T-cell (primary cell): ENCODE measurements at regions not wholly inside any gene's neighbourhood (a gene's known extent, or its start where the extent isn't known, plus 50 kb on each side); places are given as distances from the start of the nearest gene placed in this dataset.

Experiments
- ATAC-seq, 4 experiments: fragments of 200-7000 bp in 3 of 4; fragments of 150-1000 bp in 1 of 4; cut with Tn5 transposase; replicated peaks in 1 of 4; 1 replicate in 3 of 4; 2 replicates in 1 of 4; pipeline ENCODE4 v1.10.0; 2021; ENCODE audit warnings: moderate library complexity in 3 of 4, mild to moderate bottlenecking in 2 of 4, moderate number of reproducible peaks in 1 of 4
- CTCF ChIA-PET, 2 donors: fragments of 300-600 bp; sonication (Branson Sonifier 250); formaldehyde crosslinking; loops; one replicate each; lab custom pipeline; 2022; ENCODE audit warnings: antibody characterized with exemption in 2 of 2; lab: Charles Lee
- POLR2A ChIA-PET, 2 donors: fragments of 300-600 bp; sonication (Branson Sonifier 250); formaldehyde crosslinking; loops; one replicate each; lab custom pipeline; 2022; ENCODE audit warnings: antibody characterized with exemption in 2 of 2; lab: Charles Lee
- DNase-seq, 35 experiments: peaks; one replicate each; pipeline versions ENCODE4 v3.0.0 to v3.0.0-alpha.2; 2013 to 2023
- H3K27ac ChIP-seq: one replicate; pipeline ENCODE4 v1.5.1; 2013; ENCODE audit warnings: low read length
- H3K27me3 ChIP-seq, 2 experiments: replicated peaks in 1 of 2; 1 replicate in 1 of 2; 2 replicates in 1 of 2; pipeline versions ENCODE4 v1.6.1 to v1.7.0; 2013; ENCODE audit warnings: low read length in 1 of 2, mixed read lengths in 1 of 2; ENCODE audit not compliant: control insufficient read depth in 2 of 2, insufficient read depth in 2 of 2; ENCODE audit errors: extremely low read depth in 1 of 2
- H3K36me3 ChIP-seq, 2 donors: 1 replicate in 1 of 2; 2 replicates in 1 of 2; pipeline versions ENCODE4 v1.6.1 to v1.7.0; 2013; ENCODE audit warnings: low read length in 1 of 2; ENCODE audit not compliant: control insufficient read depth in 2 of 2, insufficient read depth in 1 of 2; ENCODE audit errors: extremely low read depth in 1 of 2
- H3K4me1 ChIP-seq, 2 experiments: 1 replicate in 1 of 2; 2 replicates in 1 of 2; pipeline versions ENCODE4 v1.6.1 to v1.7.0; 2013; ENCODE audit warnings: low read length in 2 of 2, mixed read lengths in 1 of 2; ENCODE audit not compliant: insufficient read depth in 2 of 2, control insufficient read depth in 1 of 2; ENCODE audit errors: extremely low read depth in 1 of 2
- H3K4me3 ChIP-seq, 2 donors: 1 replicate in 1 of 2; 2 replicates in 1 of 2; pipeline versions ENCODE4 v1.5.1 to v1.7.0; 2013; ENCODE audit warnings: mild to moderate bottlenecking in 2 of 2, low read length in 1 of 2, moderate library complexity in 1 of 2; ENCODE audit not compliant: control insufficient read depth in 1 of 2; ENCODE audit errors: extremely low read depth in 1 of 2
- H3K9me3 ChIP-seq: 2 replicates; pipeline ENCODE4 v1.7.0; 2013
- H3K27ac Mint-ChIP-seq, 2 donors: one replicate each; pipeline ENCODE4 v1.8.0; 2020 to 2021; ENCODE audit warnings: mild to moderate bottlenecking in 2 of 2, mixed read lengths in 2 of 2
- H3K27me3 Mint-ChIP-seq, 2 donors: one replicate each; pipeline ENCODE4 v1.8.0; 2021 to 2022; ENCODE audit warnings: mixed read lengths in 2 of 2
- H3K36me3 Mint-ChIP-seq: one replicate; pipeline ENCODE4 v1.8.0; 2021; ENCODE audit warnings: mixed read lengths
- H3K4me1 Mint-ChIP-seq, 3 donors: one replicate each; pipeline ENCODE4 v1.8.0; 2020 to 2022; ENCODE audit warnings: mixed read lengths in 3 of 3, mild to moderate bottlenecking in 1 of 3
- H3K4me3 Mint-ChIP-seq, 3 donors: one replicate each; pipeline ENCODE4 v1.8.0; 2020 to 2022; ENCODE audit warnings: mild to moderate bottlenecking in 3 of 3, mixed read lengths in 3 of 3, moderate library complexity in 3 of 3
- H3K9me3 Mint-ChIP-seq, 3 donors: one replicate each; pipeline ENCODE4 v1.8.0; 2020 to 2022; ENCODE audit warnings: mixed read lengths in 3 of 3
- WGBS: methylation state at CpG from one replicate; pipeline ENCODE4 v1.1.5; 2013; ENCODE audit warnings: missing lambda C conversion rate; ENCODE audit not compliant: insufficient coverage; 5-methylcytosine and 5-hydroxymethylcytosine counted together

DNA sequence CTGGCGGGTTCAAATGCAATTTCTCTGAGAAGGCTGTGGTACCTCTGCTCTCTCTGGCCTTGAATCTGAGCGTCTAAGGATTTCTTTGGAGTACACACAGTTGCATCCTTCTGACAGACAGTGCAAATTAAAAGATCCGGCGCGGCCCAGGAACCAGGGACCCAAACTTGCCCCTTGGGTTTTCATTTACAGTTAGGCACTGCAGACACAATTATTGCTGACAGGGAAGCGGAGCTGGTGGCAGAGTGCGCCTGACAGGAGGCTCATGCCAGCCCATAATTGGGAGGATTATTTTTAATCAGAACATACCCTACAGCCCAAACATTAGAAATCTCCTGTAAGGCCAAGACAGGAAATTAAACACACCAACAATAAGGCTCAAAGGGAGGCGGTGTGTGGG, 1023.4 kb upstream of the RBFOX1 start:
- H3K27me3 ChIP-seq = no peaks in the 10 kb centered on the region
- Mint-ChIP-seq H3K27ac (no peak overlapping the region), H3K9me3 (peaks cover 1 to 15% (median 7%) of the 10 kb centered on the region in 3 donors), H3K27me3 (no peaks in the 10 kb centered on the region), H3K4me3 (no peak overlapping the region), H3K4me1 (no peaks in the 10 kb centered on the region), H3K36me3 (no peaks in the 10 kb centered on the region)
- H3K36me3 ChIP-seq = no peaks in the 10 kb centered on the region
- ChIA-PET POLR2A (no interaction called here), CTCF (no interaction called here)
- WGBS = 82% methylated on average over 5 of the region's 8 CpGs
- no peaks in the 10 kb centered on the region for H3K9me3 ChIP-seq
- H3K4me3 ChIP-seq = no peak overlapping the region
- DNase-seq = no peak
- ATAC-seq = no peak
- H3K27ac ChIP-seq = no peak overlapping the region
- no peaks in the 10 kb centered on the region for H3K4me1 ChIP-seq

DNA sequence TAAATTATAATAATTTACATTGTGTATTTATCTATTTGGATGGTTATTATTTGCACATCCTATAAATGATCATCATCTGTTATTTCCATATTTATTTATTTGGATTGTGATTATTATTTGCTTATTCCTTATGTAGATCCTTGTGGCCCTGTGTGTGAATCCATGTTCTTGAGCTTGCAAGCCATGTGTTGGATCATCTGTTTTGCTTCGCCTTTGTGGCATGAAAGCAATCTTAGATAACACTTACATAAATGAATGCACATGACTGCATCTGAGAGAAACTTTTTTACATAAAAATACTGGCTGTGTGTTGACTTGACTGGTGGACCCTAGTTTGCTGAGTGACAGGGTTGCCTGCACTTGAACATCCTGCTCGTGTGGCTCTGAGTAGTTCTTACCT, 1024.5 kb upstream of the RBFOX1 start:
- Mint-ChIP-seq H3K4me3 (no peak overlapping the region), H3K9me3 (peaks cover 3 to 15% (median 4%) of the 10 kb centered on the region in 3 donors), H3K27me3 (no peaks in the 10 kb centered on the region), H3K27ac (no peak overlapping the region), H3K36me3 (no peaks in the 10 kb centered on the region), H3K4me1 (no peaks in the 10 kb centered on the region)
- ChIA-PET CTCF (no interaction called here), POLR2A (no interaction called here)
- H3K4me3 ChIP-seq = no peak overlapping the region
- no peaks in the 10 kb centered on the region for H3K9me3 ChIP-seq
- WGBS = 63% methylated on average over 1 of the region's 2 CpGs
- ATAC-seq = no peak
- no peak overlapping the region for H3K27ac ChIP-seq
- no peaks in the 10 kb centered on the region for H3K27me3 ChIP-seq
- no peaks in the 10 kb centered on the region for H3K36me3 ChIP-seq
- H3K4me1 ChIP-seq = no peaks in the 10 kb centered on the region
- no peak for DNase-seq

- Mint-ChIP-seq H3K4me1 (no peaks in the 10 kb centered on the region), H3K36me3 (no peaks in the 10 kb centered on the region), H3K27ac (no peak overlapping the region), H3K9me3 (peaks cover 7 to 20% (median 15%) of the 10 kb centered on the region in 3 donors), H3K27me3 (no peaks in the 10 kb centered on the region), H3K4me3 (no peak overlapping the region)
- Histone ChIP-seq H3K4me1 (no peaks in the 10 kb centered on the region), H3K36me3 (no peaks in the 10 kb centered on the region), H3K27ac (no peak overlapping the region), H3K4me3 (no peak overlapping the region), H3K9me3 (no peaks in the 10 kb centered on the region), H3K27me3 (no peaks in the 10 kb centered on the region)
- CTCF ChIA-PET = no interaction called here
- no peak for DNase-seq
- POLR2A ChIA-PET = no interaction called here
- 51% methylated on average over 2 of the region's 4 CpGs for WGBS
- no peak for ATAC-seq
Observed at GRCh38 chr16:6300523-6300922, 1032.1 kb upstream of the RBFOX1 start.

DNA sequence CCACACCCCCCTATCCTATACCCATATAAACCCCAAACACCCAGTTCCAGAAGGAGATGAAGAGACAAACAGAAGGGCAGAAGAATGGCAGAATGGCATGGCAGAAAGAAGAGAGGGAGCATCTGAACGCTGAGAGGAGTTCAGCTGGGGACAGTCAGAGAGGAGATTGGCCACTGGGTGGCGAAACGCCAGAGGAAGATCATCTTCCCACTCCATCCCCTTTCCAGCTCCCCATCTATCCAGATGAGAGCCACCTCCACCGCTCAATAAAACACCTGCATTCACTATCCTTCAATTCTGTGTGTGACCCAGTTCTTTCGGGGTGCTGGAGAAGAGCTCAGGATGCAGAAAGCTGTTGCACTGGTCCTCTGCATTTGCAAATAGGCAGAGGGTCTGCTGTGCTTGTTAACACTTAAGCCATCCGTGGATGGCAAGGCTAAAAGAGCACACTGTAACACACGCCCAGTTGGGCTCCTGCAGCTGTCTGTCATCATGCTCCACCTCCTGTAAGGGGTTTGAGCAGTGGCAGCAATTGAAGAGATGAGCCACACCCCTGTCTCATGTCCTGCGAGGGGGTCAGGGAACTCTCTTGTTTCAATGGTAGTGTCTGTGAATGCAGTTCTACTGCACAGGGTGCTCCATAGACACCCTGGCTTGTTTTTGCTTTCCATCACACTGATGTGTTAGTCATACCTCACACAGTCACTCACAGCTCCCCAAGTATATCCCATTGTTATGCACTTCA, 1034.8 kb upstream of the RBFOX1 start:
- CTCF ChIA-PET = no interaction called here
- Histone ChIP-seq H3K4me1 (no peaks in the 10 kb centered on the region), H3K27me3 (no peaks in the 10 kb centered on the region), H3K4me3 (no peak overlapping the region), H3K36me3 (no peaks in the 10 kb centered on the region), H3K27ac (no peak overlapping the region), H3K9me3 (no peaks in the 10 kb centered on the region)
- POLR2A ChIA-PET = no interaction called here
- no peak for ATAC-seq
- Mint-ChIP-seq H3K27ac (no peak overlapping the region), H3K27me3 (no peaks in the 10 kb centered on the region), H3K4me1 (no peaks in the 10 kb centered on the region), H3K36me3 (no peaks in the 10 kb centered on the region), H3K9me3 (peaks cover 12 to 20% (median 14%) of the 10 kb centered on the region in 3 donors), H3K4me3 (no peak overlapping the region)
- 57% methylated on average over 6 of the region's 8 CpGs for WGBS
- no peak for DNase-seq

- Mint-ChIP-seq H3K36me3 (no peaks in the 10 kb centered on the region), H3K9me3 (peaks cover 14 to 24% (median 22%) of the 10 kb centered on the region in 3 donors), H3K4me1 (no peaks in the 10 kb centered on the region), H3K4me3 (no peak overlapping the region), H3K27ac (no peak overlapping the region), H3K27me3 (no peaks in the 10 kb centered on the region)
- Histone ChIP-seq H3K9me3 (no peaks in the 10 kb centered on the region), H3K27ac (no peak overlapping the region), H3K36me3 (no peaks in the 10 kb centered on the region), H3K27me3 (no peaks in the 10 kb centered on the region), H3K4me1 (no peaks in the 10 kb centered on the region), H3K4me3 (no peak overlapping the region)
- CTCF ChIA-PET = no interaction called here
- no peak for DNase-seq
- no peak for ATAC-seq
- POLR2A ChIA-PET = no interaction called here
- WGBS = 100% methylated on average over 1 of the region's 2 CpGs
Observed at GRCh38 chr16:6286176-6286575, 1046.5 kb upstream of the RBFOX1 start.

DNA sequence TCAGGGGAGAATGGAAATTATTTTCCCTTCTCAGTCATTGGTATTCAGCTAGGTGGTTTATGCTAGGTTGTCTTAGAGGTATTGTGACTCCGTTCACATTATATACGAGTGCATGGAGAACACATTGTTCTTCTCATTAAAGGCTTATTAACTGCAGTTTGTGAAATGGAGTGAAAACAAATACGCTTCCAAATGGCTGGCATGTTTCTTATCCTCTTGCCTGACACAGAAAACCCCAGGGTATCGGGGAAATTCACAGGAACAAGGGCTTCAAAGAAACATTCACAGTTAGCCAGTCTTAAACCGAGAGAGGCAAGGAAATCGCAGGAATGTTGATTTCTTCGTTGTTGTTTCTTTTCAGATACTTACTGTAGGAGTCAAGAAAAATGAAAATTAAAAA, 1047.9 kb upstream of the RBFOX1 start:
- Mint-ChIP-seq H3K27me3 (no peaks in the 10 kb centered on the region), H3K4me1 (no peaks in the 10 kb centered on the region), H3K9me3 (peaks cover 8 to 22% (median 14%) of the 10 kb centered on the region in 3 donors), H3K4me3 (no peak overlapping the region), H3K27ac (no peak overlapping the region), H3K36me3 (no peaks in the 10 kb centered on the region)
- ChIA-PET POLR2A (no interaction called here), CTCF (no interaction called here)
- ATAC-seq = no peak
- H3K4me3 ChIP-seq = no peak overlapping the region
- no peaks in the 10 kb centered on the region for H3K4me1 ChIP-seq
- no peak for DNase-seq
- no CpG with 5 or more reads among the region's 7 CpGs for WGBS
- no peak overlapping the region for H3K27ac ChIP-seq
- no peaks in the 10 kb centered on the region for H3K27me3 ChIP-seq
- H3K36me3 ChIP-seq = no peaks in the 10 kb centered on the region
- H3K9me3 ChIP-seq = no peaks in the 10 kb centered on the region

- Histone ChIP-seq H3K4me3 (no peak overlapping the region), H3K27me3 (no peaks in the 10 kb centered on the region), H3K27ac (no peak overlapping the region), H3K9me3 (no peaks in the 10 kb centered on the region), H3K36me3 (no peaks in the 10 kb centered on the region), H3K4me1 (no peaks in the 10 kb centered on the region)
- WGBS = no CpG with 5 or more reads among the region's 1 CpG
- DNase-seq (no peak), ATAC-seq (no peak)
- Mint-ChIP-seq H3K4me3 (no peak overlapping the region), H3K27me3 (no peaks in the 10 kb centered on the region), H3K9me3 (peaks cover 8 to 17% (median 13%) of the 10 kb centered on the region in 3 donors), H3K4me1 (no peaks in the 10 kb centered on the region), H3K36me3 (no peaks in the 10 kb centered on the region), H3K27ac (no peak overlapping the region)
- ChIA-PET CTCF (no interaction called here), POLR2A (no interaction called here)
Observed at GRCh38 chr16:6281994-6282393, 1050.7 kb upstream of the RBFOX1 start.
